GM23338 (cell line): ENCODE measurements at regions not wholly inside any gene's neighbourhood (a gene's known extent, or its start where the extent isn't known, plus 50 kb on each side); places are given as distances from the start of the nearest gene placed in this dataset.

Source experiments
- ATAC-seq: fragments of 200-7000 bp; cut with Tn5 transposase; 3 replicates; pipeline ENCODE4 v1.9.1; 2020
- DNase-seq: peaks from one replicate; pipeline ENCODE4 v3.0.0-alpha.2; 2015; ENCODE audit warnings: low spot score
- H2AFZ ChIP-seq: fragments of 200-600 bp; sonication (generic); 2 replicates; pipeline ENCODE4 v1.8.0; 2016; ENCODE audit warnings: antibody characterized with exemption, mild to moderate bottlenecking, moderate library complexity
- H3F3A ChIP-seq: fragments of 200-600 bp; sonication (generic); replicated peaks from 2 replicates; pipeline ENCODE4 v1.8.0; 2017; ENCODE audit warnings: antibody characterized with exemption, mixed run types, low read depth
- H3K27ac ChIP-seq: fragments of 200-600 bp; sonication (generic); 2 replicates; pipeline ENCODE4 v1.6.1; 2016; ENCODE audit warnings: low read depth
- H3K27me3 ChIP-seq: fragments of 200-600 bp; sonication (generic); 2 replicates; pipeline ENCODE4 v1.8.0; 2016; ENCODE audit warnings: mild to moderate bottlenecking, mixed run types, moderate library complexity; ENCODE audit not compliant: insufficient read depth
- H3K36me3 ChIP-seq: fragments of 200-600 bp; sonication (generic); 2 replicates; pipeline ENCODE4 v1.8.0; 2016; ENCODE audit warnings: mild to moderate bottlenecking; ENCODE audit not compliant: insufficient read depth
- H3K4me1 ChIP-seq: fragments of 200-600 bp; sonication (generic); 2 replicates; pipeline ENCODE4 v1.8.0; 2016; ENCODE audit warnings: mild to moderate bottlenecking, moderate library complexity; ENCODE audit not compliant: insufficient read depth
- H3K4me2 ChIP-seq: fragments of 200-600 bp; sonication (generic); 2 replicates; pipeline ENCODE4 v1.7.1; 2017; ENCODE audit warnings: mixed run types
- H3K4me3 ChIP-seq: fragments of 200-600 bp; sonication (generic); 2 replicates; pipeline ENCODE4 v1.6.1; 2016; ENCODE audit warnings: mixed run types
- H3K79me2 ChIP-seq: fragments of 200-600 bp; sonication (generic); replicated peaks from 2 replicates; pipeline ENCODE4 v1.8.0; 2017; ENCODE audit warnings: mild to moderate bottlenecking; ENCODE audit not compliant: insufficient read depth
- H3K9me2 ChIP-seq: fragments of 200-600 bp; sonication (generic); 2 replicates; pipeline ENCODE4 v1.8.0; 2017; ENCODE audit not compliant: insufficient read depth
- H4K20me1 ChIP-seq: fragments of 200-600 bp; sonication (generic); replicated peaks from 2 replicates; pipeline ENCODE4 v1.8.0; 2017; ENCODE audit warnings: mild to moderate bottlenecking; ENCODE audit not compliant: insufficient read depth
- H3K27ac Mint-ChIP-seq: 2 replicates; pipeline ENCODE4 v1.8.0; 2020; ENCODE audit warnings: inconsistent platforms, mild to moderate bottlenecking, moderate library complexity, mixed read lengths
- H3K27me3 Mint-ChIP-seq: 3 replicates; pipeline ENCODE4 v1.8.0; 2022; ENCODE audit warnings: low read depth, mild to moderate bottlenecking, moderate library complexity, mixed read lengths, inconsistent platforms; ENCODE audit not compliant: insufficient read depth, poor library complexity
- H3K36me3 Mint-ChIP-seq: 3 replicates; pipeline ENCODE4 v1.8.0; 2021; ENCODE audit warnings: low read depth, mild to moderate bottlenecking, inconsistent platforms, moderate library complexity, mixed read lengths
- H3K4me1 Mint-ChIP-seq: 3 replicates; pipeline ENCODE4 v1.8.0; 2020; ENCODE audit warnings: mild to moderate bottlenecking, inconsistent platforms, mixed read lengths
- H3K4me3 Mint-ChIP-seq: 3 replicates; pipeline ENCODE4 v1.8.0; 2021; ENCODE audit warnings: moderate library complexity, mild to moderate bottlenecking, inconsistent platforms, mixed read lengths
- H3K9me3 Mint-ChIP-seq: 3 replicates; pipeline ENCODE4 v1.8.0; 2020; ENCODE audit warnings: moderate library complexity, mild to moderate bottlenecking, inconsistent platforms, mixed read lengths
- CREB1 ChIP-seq: fragments of 250-450 bp; sonication (Bioruptor Pico); IDR thresholded peaks from 2 replicates; pipeline ENCODE4 v1.5.0; 2020; ENCODE audit warnings: low read depth, mild to moderate bottlenecking, moderate library complexity
- ETS1 ChIP-seq: IDR thresholded peaks from 2 replicates; pipeline ENCODE4 v1.6.1; 2016; ENCODE audit warnings: antibody characterized with exemption
- REST ChIP-seq: IDR thresholded peaks from one replicate; pipeline ENCODE4 v1.6.1; 2018; ENCODE audit warnings: antibody characterized with exemption; ENCODE audit not compliant: unreplicated experiment
- ZNF114 ChIP-seq: fragments of 250-450 bp; sonication (Bioruptor Pico); IDR thresholded peaks from 2 replicates; pipeline ENCODE4 v1.5.0; 2020; ENCODE audit warnings: mild to moderate bottlenecking, moderate library complexity
- ZNF462 ChIP-seq: fragments of 250-450 bp; sonication (Bioruptor Pico); IDR thresholded peaks from 2 replicates; pipeline ENCODE4 v1.5.0; 2020; ENCODE audit warnings: mild to moderate bottlenecking, moderate library complexity

- Histone ChIP-seq H3K36me3 (0 out of 2 replicates have a peak, but pooled peaks cover 2% of the 10 kb centered on the region), H2AFZ (no peak overlapping the region), H3F3A (no peaks in the 10 kb centered on the region), H3K4me1 (no peaks in the 10 kb centered on the region), H4K20me1 (no peaks in the 10 kb centered on the region), H3K27me3 (no peaks in the 10 kb centered on the region), H3K4me3 (no peak overlapping the region), H3K27ac (no peak overlapping the region), H3K79me2 (no peaks in the 10 kb centered on the region), H3K9me2 (no peaks in the 10 kb centered on the region), H3K4me2 (no peak overlapping the region)
- Mint-ChIP-seq H3K4me3 (no peak overlapping the region), H3K27me3 (peaks cover 2% of the 10 kb centered on the region), H3K36me3 (peaks cover 20% of the 10 kb centered on the region; the same call in 2 of the 3 replicates), H3K27ac (no peak overlapping the region), H3K9me3 (peaks cover 81% of the 10 kb centered on the region), H3K4me1 (no peaks in the 10 kb centered on the region)
- no peak for DNase-seq
- ATAC-seq, result no peak
- TF ChIP-seq ZNF462 (CRISPR knock-in tag) (no peak), ETS1 (no peak), REST (no peak), CREB1 (no peak), ZNF114 (CRISPR knock-in tag) (no peak)
Observed at GRCh38 chr4:45455217-45455616, 668.6 kb downstream of the GABRG1 start.
